GM12892 (cell line): ENCODE measurements at regions not wholly inside any gene's neighbourhood (a gene's known extent, or its start where the extent isn't known, plus 50 kb on each side); places are given as distances from the start of the nearest gene placed in this dataset.

Source experiments
- POLR2A ChIP-seq: IDR thresholded peaks from 2 replicates; pipeline ENCODE4 v1.6.1; 2011; ENCODE audit warnings: low read depth, low read length, control low read depth
- POLR2AphosphoS5 ChIP-seq: IDR thresholded peaks from 2 replicates; pipeline ENCODE4 v1.6.1; 2011; ENCODE audit warnings: low read depth, low read length, control low read depth

GRCh38 chr5:9977070-9977469, 272.6 kb downstream of the ATPSCKMT start:
- no peak for TF ChIP-seq POLR2AphosphoS5
- no peak for TF ChIP-seq POLR2A
